ENCODE measurements at regions not wholly inside any gene's neighbourhood (a gene's known extent, or its start where the extent isn't known, plus 50 kb on each side); places are given as distances from the start of the nearest gene placed in this dataset.

DNA sequence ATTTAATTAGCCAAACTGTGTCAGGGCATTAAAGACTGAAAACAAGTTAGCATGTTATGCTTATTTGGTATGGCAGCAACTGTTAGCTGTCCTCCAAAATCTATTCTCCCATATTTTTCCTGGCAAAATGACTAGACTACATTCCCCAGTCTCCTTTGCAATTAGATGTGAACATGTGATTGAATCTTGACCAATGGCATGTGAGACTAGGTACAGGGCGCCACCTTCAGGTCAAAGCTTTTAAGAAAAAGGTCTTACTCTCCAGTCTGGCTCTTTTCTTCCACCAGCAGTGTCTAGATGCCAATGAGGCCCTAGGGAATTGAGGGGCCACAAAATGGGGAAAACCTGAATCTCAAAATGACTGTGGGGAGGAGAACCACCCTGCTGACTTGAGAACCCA lies 408.2 kb downstream of the SMARCA1 start:
- no peaks in the 10 kb centered on the region for H3K9me2 ChIP-seq (replicated peaks; ENCODE audit: insufficient read depth)
- no peak overlapping the region for H3K4me2 ChIP-seq
- H3K4me3 ChIP-seq, result no peak overlapping the region
- no peaks in the 10 kb centered on the region for H3K27me3 ChIP-seq
- no peaks in the 10 kb centered on the region for H3K36me3 ChIP-seq (replicated peaks; ENCODE audit: insufficient read depth, low read depth)
- no peak overlapping the region for H3K27ac ChIP-seq
- no peaks in the 10 kb centered on the region for H3K79me2 ChIP-seq
- WGBS (ENCODE audit: low lambda C conversion rate, missing lambda C conversion rate), result 15% methylated on average over 1 of the region's 1 CpG
- no peaks in the 10 kb centered on the region for H3K9me3 ChIP-seq (ENCODE audit: low read depth)
- TF ChIP-seq EZH2phosphoT487 (IDR thresholded peaks at IDR 0.05; ENCODE audit: low read depth, severe bottlenecking, unreplicated experiment) (no peak), EZH2 (IDR thresholded peaks at IDR 0.05; ENCODE audit: borderline replicate concordance) (no peak)
- TF ChIP-seq, protein P1, sequence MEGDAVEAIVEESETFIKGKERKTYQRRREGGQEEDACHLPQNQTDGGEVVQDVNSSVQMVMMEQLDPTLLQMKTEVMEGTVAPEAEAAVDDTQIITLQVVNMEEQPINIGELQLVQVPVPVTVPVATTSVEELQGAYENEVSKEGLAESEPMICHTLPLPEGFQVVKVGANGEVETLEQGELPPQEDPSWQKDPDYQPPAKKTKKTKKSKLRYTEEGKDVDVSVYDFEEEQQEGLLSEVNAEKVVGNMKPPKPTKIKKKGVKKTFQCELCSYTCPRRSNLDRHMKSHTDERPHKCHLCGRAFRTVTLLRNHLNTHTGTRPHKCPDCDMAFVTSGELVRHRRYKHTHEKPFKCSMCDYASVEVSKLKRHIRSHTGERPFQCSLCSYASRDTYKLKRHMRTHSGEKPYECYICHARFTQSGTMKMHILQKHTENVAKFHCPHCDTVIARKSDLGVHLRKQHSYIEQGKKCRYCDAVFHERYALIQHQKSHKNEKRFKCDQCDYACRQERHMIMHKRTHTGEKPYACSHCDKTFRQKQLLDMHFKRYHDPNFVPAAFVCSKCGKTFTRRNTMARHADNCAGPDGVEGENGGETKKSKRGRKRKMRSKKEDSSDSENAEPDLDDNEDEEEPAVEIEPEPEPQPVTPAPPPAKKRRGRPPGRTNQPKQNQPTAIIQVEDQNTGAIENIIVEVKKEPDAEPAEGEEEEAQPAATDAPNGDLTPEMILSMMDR (IDR thresholded peaks at IDR 0.05; ENCODE audit: poor library complexity), result peak; percentile 39
- no peaks in the 10 kb centered on the region for H3K4me1 ChIP-seq (ENCODE audit: insufficient read depth)
- no peak overlapping the region for H2AFZ ChIP-seq
- peak; percentile 58 for DNase-seq (ENCODE audit: low spot score)
- H4K20me1 ChIP-seq (ENCODE audit: insufficient read depth, poor library complexity, severe bottlenecking), result no peaks in the 10 kb centered on the region

DNA sequence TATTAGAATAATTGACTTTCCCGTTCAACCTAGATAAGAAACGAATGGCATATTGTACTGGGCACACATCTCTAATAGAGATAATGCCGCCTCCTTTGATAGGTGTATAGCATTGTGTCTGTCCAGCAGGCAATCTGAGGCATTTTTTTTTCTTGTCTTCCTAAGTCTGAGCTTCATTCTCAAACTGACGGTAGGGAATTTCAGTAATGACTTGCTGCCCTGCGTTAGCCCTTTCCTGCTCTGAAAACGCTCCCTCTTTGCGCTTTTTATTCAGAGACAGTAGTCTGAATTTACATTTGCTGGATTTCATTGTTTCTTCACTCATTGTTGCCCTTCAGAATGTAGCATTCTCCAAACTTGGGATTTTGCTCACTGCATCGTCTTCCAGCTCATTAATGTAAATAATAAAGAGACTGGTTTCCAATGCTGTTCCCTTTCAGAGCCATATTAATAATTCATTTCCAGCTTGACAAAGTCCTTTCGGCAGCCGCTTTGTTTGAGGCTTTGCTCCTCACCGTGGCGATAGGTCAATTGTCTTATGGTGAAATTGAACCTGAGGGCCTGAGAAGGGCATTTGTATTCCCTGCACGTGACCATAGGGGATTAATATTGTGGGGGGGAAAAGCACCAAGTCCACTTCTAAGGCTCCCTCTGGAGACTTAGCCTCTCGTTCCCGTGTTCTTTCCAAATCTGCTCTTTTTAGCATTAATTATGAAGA lies 412.1 kb downstream of the SMARCA1 start:
- no peak for DNase-seq (ENCODE audit: low spot score)
- H2AFZ ChIP-seq, result no peak overlapping the region
- 86% methylated on average over 15 of the region's 15 CpGs for WGBS (ENCODE audit: low lambda C conversion rate, missing lambda C conversion rate)
- H3K4me3 ChIP-seq, result no peak overlapping the region
- H3K4me2 ChIP-seq, result no peak overlapping the region
- no peaks in the 10 kb centered on the region for H3K9me2 ChIP-seq (replicated peaks; ENCODE audit: insufficient read depth)
- TF ChIP-seq, protein P1 (IDR thresholded peaks at IDR 0.05; ENCODE audit: poor library complexity), result no peak
- TF ChIP-seq EZH2 (IDR thresholded peaks at IDR 0.05; ENCODE audit: borderline replicate concordance) (no peak), EZH2phosphoT487 (IDR thresholded peaks at IDR 0.05; ENCODE audit: low read depth, severe bottlenecking, unreplicated experiment) (no peak)
- no peaks in the 10 kb centered on the region for H3K27me3 ChIP-seq
- no peaks in the 10 kb centered on the region for H3K4me1 ChIP-seq (ENCODE audit: insufficient read depth)
- no peak overlapping the region for H3K27ac ChIP-seq
- H3K79me2 ChIP-seq, result no peaks in the 10 kb centered on the region
- no peaks in the 10 kb centered on the region for H4K20me1 ChIP-seq (ENCODE audit: insufficient read depth, poor library complexity, severe bottlenecking)
- no peaks in the 10 kb centered on the region for H3K36me3 ChIP-seq (replicated peaks; ENCODE audit: insufficient read depth, low read depth)
- no peaks in the 10 kb centered on the region for H3K9me3 ChIP-seq (ENCODE audit: low read depth)

DNA sequence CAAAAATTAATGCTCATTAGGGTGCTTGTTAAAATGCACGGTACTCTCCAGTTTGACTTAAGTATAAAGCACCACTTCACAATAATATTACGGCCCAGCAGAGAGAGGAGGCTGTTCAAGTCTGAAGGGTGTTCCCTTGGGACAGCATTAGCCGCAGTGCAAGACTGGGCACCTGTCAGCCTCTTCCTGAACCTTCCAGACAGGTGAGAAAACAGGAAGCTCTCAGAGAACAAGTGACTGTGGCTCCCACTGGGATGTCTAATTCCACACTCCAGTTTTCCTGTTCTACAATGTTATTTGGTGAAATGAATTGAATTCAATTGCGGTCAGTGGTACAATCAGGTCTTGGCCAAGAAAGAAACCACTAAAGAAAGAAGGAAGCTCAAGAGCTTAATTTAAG lies 414.4 kb downstream of the SMARCA1 start:
- Histone ChIP-seq H3K27me3 (no peaks in the 10 kb centered on the region), H3K79me2 (no peaks in the 10 kb centered on the region), H3K4me3 (no peak overlapping the region), H3K4me2 (no peak overlapping the region), H4K20me1 (ENCODE audit: insufficient read depth, poor library complexity, severe bottlenecking) (no peaks in the 10 kb centered on the region), H3K36me3 (replicated peaks; ENCODE audit: insufficient read depth, low read depth) (no peaks in the 10 kb centered on the region), H3K9me3 (ENCODE audit: low read depth) (no peaks in the 10 kb centered on the region), H2AFZ (no peak overlapping the region), H3K9me2 (replicated peaks; ENCODE audit: insufficient read depth) (no peaks in the 10 kb centered on the region), H3K27ac (no peak overlapping the region), H3K4me1 (ENCODE audit: insufficient read depth) (no peaks in the 10 kb centered on the region)
- DNase-seq (ENCODE audit: low spot score), result no peak
- WGBS (ENCODE audit: low lambda C conversion rate, missing lambda C conversion rate), result 75% methylated on average over 4 of the region's 4 CpGs
- TF ChIP-seq EZH2 (IDR thresholded peaks at IDR 0.05; ENCODE audit: borderline replicate concordance) (no peak), EZH2phosphoT487 (IDR thresholded peaks at IDR 0.05; ENCODE audit: low read depth, severe bottlenecking, unreplicated experiment) (no peak)
- TF ChIP-seq, protein P1 (IDR thresholded peaks at IDR 0.05; ENCODE audit: poor library complexity), result no peak

All from hepatocyte (in vitro differentiated cells).